GM18517 (cell line): ENCODE measurements at regions not wholly inside any gene's neighbourhood (a gene's known extent, or its start where the extent isn't known, plus 50 kb on each side); places are given as distances from the start of the nearest gene placed in this dataset.
A peak's percentile ranks its signal among the peaks of the same experiment; 100 is the strongest.

Experiments
- ATAC-seq: cut with Tn5 transposase; IDR thresholded peaks from one replicate; pipeline ENCODE4 v1.9.1; 2021; ENCODE audit warnings: mild to moderate bottlenecking, moderate library complexity; ENCODE audit not compliant: unreplicated experiment

GRCh38 chr18:43213816-43214215 is 63.5 kb downstream of the SYT4 start:
- ATAC-seq: no peak

GRCh38 chr18:43211059-43211458 is 66.2 kb downstream of the SYT4 start:
- no peak for ATAC-seq

- ATAC-seq: no peak
Observed at GRCh38 chr18:43195421-43195820, 79.9 kb upstream of the RIT2 start.

GRCh38 chr18:43193336-43193735 is 77.9 kb upstream of the RIT2 start:
- no peak for ATAC-seq

- ATAC-seq: peak; percentile 58
Observed at GRCh38 chr18:43192408-43192807, 76.9 kb upstream of the RIT2 start.

- ATAC-seq: no peak
Observed at GRCh38 chr18:43181711-43182110, 66.2 kb upstream of the RIT2 start.

GRCh38 chr18:43180814-43181213 is 65.3 kb upstream of the RIT2 start:
- ATAC-seq: no peak

GRCh38 chr18:43175257-43175656 is 59.8 kb upstream of the RIT2 start:
- ATAC-seq: no peak

GRCh38 chr18:43170586-43170985 is 55.1 kb upstream of the RIT2 start:
- no peak for ATAC-seq
